ENCODE measurements at regions not wholly inside any gene's neighbourhood (a gene's known extent, or its start where the extent isn't known, plus 50 kb on each side); places are given as distances from the start of the nearest gene placed in this dataset.

GRCh38 chr11:112728716-112729115 lies 232.5 kb upstream of the NCAM1 start:
- no peaks in the 10 kb centered on the region for H3K9me3 Mint-ChIP-seq
- no peak overlapping the region for H3K27ac Mint-ChIP-seq
- H3K4me3 Mint-ChIP-seq = no peak overlapping the region
- no peak for TF ChIP-seq CTCF (IDR thresholded peaks at IDR 0.05; ENCODE audit: unreplicated experiment in 3 of 3)
- H3K4me1 Mint-ChIP-seq = no peaks in the 10 kb centered on the region
- H3K36me3 Mint-ChIP-seq (ENCODE audit: low read depth) = no peaks in the 10 kb centered on the region
- H3K27me3 Mint-ChIP-seq (ENCODE audit: low read depth) = peaks cover 41% of the 10 kb centered on the region

GRCh38 chr11:112730591-112730990 lies 230.6 kb upstream of the NCAM1 start:
- Mint-ChIP-seq H3K36me3 (ENCODE audit: low read depth) (no peaks in the 10 kb centered on the region), H3K9me3 (peaks cover 6% of the 10 kb centered on the region), H3K27ac (no peak overlapping the region), H3K4me1 (peaks cover 4% of the 10 kb centered on the region), H3K27me3 (ENCODE audit: low read depth) (peaks cover 45% of the 10 kb centered on the region), H3K4me3 (no peak overlapping the region)
- no peak for TF ChIP-seq CTCF (IDR thresholded peaks at IDR 0.05; ENCODE audit: unreplicated experiment in 3 of 3)

- Mint-ChIP-seq H3K27ac (no peak overlapping the region), H3K9me3 (peaks cover 6% of the 10 kb centered on the region), H3K4me1 (peaks cover 4% of the 10 kb centered on the region), H3K4me3 (no peak overlapping the region), H3K27me3 (ENCODE audit: low read depth) (peaks cover 43% of the 10 kb centered on the region), H3K36me3 (ENCODE audit: low read depth) (no peaks in the 10 kb centered on the region)
- TF ChIP-seq CTCF (IDR thresholded peaks at IDR 0.05; ENCODE audit: unreplicated experiment in 3 of 3) = no peak
Observed at GRCh38 chr11:112731538-112731937, 229.7 kb upstream of the NCAM1 start.

- H3K9me3 Mint-ChIP-seq = peaks cover 6% of the 10 kb centered on the region
- no peak overlapping the region for H3K27ac Mint-ChIP-seq
- H3K4me3 Mint-ChIP-seq = no peak overlapping the region
- H3K4me1 Mint-ChIP-seq = peaks cover 4% of the 10 kb centered on the region
- H3K36me3 Mint-ChIP-seq (ENCODE audit: low read depth) = no peaks in the 10 kb centered on the region
- peaks cover 40% of the 10 kb centered on the region for H3K27me3 Mint-ChIP-seq (ENCODE audit: low read depth)
- no peak for TF ChIP-seq CTCF (IDR thresholded peaks at IDR 0.05; ENCODE audit: unreplicated experiment in 3 of 3)
Observed at GRCh38 chr11:112732031-112732430, 229.2 kb upstream of the NCAM1 start.

- H3K27ac Mint-ChIP-seq = no peak overlapping the region
- H3K4me3 Mint-ChIP-seq = peak overlapping the region in 1 of 3 experiments; percentile 2
- peaks cover 33% of the 10 kb centered on the region for H3K27me3 Mint-ChIP-seq (ENCODE audit: low read depth)
- no peaks in the 10 kb centered on the region for H3K36me3 Mint-ChIP-seq (ENCODE audit: low read depth)
- no peak for TF ChIP-seq CTCF (IDR thresholded peaks at IDR 0.05; ENCODE audit: unreplicated experiment in 3 of 3)
- peaks cover 6% of the 10 kb centered on the region for H3K9me3 Mint-ChIP-seq
- H3K4me1 Mint-ChIP-seq = peaks cover 4% of the 10 kb centered on the region
Observed at GRCh38 chr11:112734207-112734606, 227.0 kb upstream of the NCAM1 start.

- peaks cover 4% of the 10 kb centered on the region for H3K4me1 Mint-ChIP-seq
- peaks cover 6% of the 10 kb centered on the region for H3K9me3 Mint-ChIP-seq
- no peak for TF ChIP-seq CTCF (IDR thresholded peaks at IDR 0.05; ENCODE audit: unreplicated experiment in 3 of 3)
- H3K4me3 Mint-ChIP-seq = no peak overlapping the region
- no peaks in the 10 kb centered on the region for H3K36me3 Mint-ChIP-seq (ENCODE audit: low read depth)
- no peak overlapping the region for H3K27ac Mint-ChIP-seq
- peaks cover 41% of the 10 kb centered on the region for H3K27me3 Mint-ChIP-seq (ENCODE audit: low read depth)
Observed at GRCh38 chr11:112735470-112735869, 225.8 kb upstream of the NCAM1 start.
